ENCODE measurements at regions not wholly inside any gene's neighbourhood (a gene's known extent, or its start where the extent isn't known, plus 50 kb on each side); places are given as distances from the start of the nearest gene placed in this dataset.

DNA sequence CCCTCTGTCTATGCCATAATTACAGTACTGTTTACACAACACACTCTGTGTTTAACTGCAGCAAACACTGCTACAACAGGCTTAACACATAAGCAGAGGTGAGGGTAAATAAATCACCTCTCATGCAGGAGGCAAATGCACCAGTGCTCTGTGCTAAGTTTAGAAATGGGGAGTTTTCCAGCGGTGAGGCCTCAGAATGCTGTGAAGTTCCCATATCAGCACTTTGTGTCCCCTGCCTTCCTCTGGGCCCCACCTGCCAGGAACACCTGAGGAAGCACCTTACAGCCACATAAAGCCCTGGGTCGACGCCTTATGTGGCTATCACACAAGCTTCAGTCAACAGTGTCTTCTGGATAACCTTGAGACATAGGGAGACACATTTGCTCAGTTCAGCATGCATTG lies 304.5 kb downstream of the HAPSTR1 start:
- Mint-ChIP-seq H3K4me3 (no peak overlapping the region), H3K9me3 (peaks cover 0 to 10% (median 5%) of the 10 kb centered on the region in 3 donors), H3K27me3 (peaks cover 2% of the 10 kb centered on the region), H3K4me1 (no peaks in the 10 kb centered on the region), H3K36me3 (no peaks in the 10 kb centered on the region), H3K27ac (no peak overlapping the region)

DNA sequence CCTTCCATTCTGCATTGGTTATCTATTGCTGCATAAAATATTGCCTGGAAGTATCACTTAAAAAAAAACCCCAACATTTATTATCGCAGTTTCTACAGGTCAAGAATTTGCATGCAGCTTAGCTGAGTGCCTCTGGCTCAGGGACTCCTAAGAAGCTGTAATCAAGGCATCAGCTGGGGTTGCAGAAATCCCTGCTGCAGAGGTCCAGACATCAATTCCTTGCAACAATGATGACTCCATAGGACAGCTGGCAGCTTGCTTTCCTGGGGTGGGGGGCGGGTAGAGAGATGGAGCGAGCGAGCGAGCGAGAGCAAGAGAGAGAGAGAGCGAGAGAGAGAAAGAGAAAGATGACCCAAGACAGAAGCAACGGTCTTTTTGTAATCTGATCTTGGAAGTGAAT lies 308.1 kb downstream of the HAPSTR1 start:
- peaks cover 0 to 6% (median 5%) of the 10 kb centered on the region in 3 donors for H3K9me3 Mint-ChIP-seq
- H3K4me1 Mint-ChIP-seq: no peaks in the 10 kb centered on the region
- no peak overlapping the region for H3K4me3 Mint-ChIP-seq
- H3K27ac Mint-ChIP-seq: no peak overlapping the region
- no peaks in the 10 kb centered on the region for H3K36me3 Mint-ChIP-seq
- H3K27me3 Mint-ChIP-seq: peaks cover 4% of the 10 kb centered on the region

DNA sequence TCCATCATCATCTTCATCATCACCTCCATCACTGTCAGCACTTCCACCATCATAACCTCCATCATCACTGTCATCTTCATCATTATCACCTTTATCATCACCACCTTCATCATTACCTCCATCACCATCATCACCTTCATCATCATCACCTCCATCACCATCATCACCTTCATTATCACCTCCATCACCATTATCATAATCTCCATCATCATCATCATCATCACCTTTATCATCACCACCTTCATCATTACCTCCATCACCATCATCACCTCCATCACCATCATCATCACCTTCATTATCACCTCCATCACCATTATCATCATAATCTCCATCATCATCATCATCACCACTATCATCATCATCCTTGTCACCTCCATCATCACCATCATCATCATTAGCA lies 309.7 kb downstream of the HAPSTR1 start:
- H3K4me1 Mint-ChIP-seq: no peaks in the 10 kb centered on the region
- H3K27me3 Mint-ChIP-seq: peaks cover 2% of the 10 kb centered on the region
- no peak overlapping the region for H3K27ac Mint-ChIP-seq
- H3K9me3 Mint-ChIP-seq: peaks cover 0 to 5% (median 5%) of the 10 kb centered on the region in 3 donors
- no peak overlapping the region for H3K4me3 Mint-ChIP-seq
- H3K36me3 Mint-ChIP-seq: no peaks in the 10 kb centered on the region

DNA sequence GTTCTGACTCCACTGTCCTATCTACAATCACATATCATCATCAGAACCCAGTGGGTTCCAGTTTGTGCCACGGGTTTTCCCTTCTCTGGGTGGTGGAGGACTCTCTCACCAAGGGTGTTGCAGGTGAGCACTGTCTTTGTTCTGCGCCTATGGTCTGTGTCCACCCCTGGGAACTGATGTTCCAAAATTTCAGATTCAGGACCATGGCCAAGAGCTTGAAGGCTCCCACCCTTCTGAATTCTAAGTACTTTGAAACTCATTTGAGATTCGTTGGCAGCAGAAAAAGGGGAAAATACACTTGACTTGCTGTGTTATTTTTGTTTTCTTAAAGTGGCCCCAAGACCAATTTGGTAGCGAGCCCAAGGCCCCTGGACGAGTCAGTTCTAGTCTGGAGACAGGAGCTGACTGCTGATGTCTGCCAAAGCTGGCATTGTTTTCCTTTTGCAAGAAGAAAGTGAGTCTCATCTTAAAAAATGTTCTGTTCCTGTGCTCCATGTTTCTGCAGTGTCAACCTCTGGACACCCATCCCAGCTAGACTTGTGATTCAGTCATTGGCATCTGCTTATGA lies 310.9 kb downstream of the HAPSTR1 start:
- Mint-ChIP-seq H3K9me3 (no peaks in the 10 kb centered on the region), H3K4me3 (no peak overlapping the region), H3K27me3 (peaks cover 2% of the 10 kb centered on the region), H3K36me3 (no peaks in the 10 kb centered on the region), H3K4me1 (no peaks in the 10 kb centered on the region), H3K27ac (no peak overlapping the region)

DNA sequence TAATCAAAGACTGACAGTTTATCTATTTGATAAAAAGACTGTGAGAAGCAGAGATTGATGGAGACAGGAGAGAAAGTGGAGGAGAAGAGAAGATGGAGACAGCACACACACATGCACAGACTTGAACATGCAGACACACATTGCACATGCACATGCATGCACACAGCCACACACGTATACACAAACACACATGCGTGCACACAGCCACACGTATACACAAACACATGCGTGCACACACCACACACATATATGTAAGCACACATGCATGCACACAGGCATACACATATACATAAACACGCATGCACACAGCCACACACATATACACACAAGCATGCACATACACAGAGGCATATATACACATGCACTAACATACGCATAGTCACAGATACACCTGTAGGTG lies 313.4 kb downstream of the HAPSTR1 start:
- Mint-ChIP-seq H3K4me3 (peak overlapping the region in 1 of 4 donors; percentile 21), H3K27ac (no peak overlapping the region)

DNA sequence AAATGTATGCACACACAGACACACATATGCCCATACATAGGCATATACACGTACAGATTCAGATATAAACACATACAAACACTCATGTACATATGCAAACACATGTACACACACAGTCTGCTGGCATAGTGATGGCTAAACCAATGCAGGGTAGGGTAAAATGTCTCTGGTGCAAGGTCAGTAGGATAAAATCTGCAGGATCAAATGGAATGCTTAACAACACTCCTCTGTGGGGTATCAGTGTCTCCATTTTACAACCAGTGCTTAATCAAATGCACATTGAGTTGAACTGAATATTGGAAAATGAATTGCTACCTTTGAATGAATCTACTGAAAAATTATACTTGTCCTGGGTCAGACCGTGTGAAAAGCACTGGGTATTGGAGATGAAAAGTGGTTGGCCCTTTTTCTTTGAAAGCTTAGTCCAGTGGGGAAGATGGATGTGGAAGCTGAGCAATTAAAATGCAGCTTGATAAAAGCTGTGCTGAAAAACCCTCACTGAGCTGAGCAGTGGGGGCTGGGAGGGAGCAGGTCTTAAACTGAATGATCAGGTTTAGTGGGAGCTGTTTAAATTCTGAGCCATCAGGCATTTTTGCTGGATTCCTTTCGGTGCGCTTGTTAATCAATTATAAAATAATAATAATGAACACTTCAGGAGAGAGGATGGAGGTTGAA lies 314.7 kb downstream of the HAPSTR1 start:
- Mint-ChIP-seq H3K27ac (no peak overlapping the region), H3K9me3 (no peaks in the 10 kb centered on the region), H3K36me3 (no peaks in the 10 kb centered on the region), H3K27me3 (peaks cover 2% of the 10 kb centered on the region), H3K4me3 (no peak overlapping the region), H3K4me1 (no peaks in the 10 kb centered on the region)

More for the DNA sequence above, 313.4 kb downstream of the HAPSTR1 start:
- Mint-ChIP-seq H3K27me3 (peaks cover 2% of the 10 kb centered on the region), H3K36me3 (no peaks in the 10 kb centered on the region), H3K9me3 (no peaks in the 10 kb centered on the region), H3K4me1 (no peaks in the 10 kb centered on the region)

DNA sequence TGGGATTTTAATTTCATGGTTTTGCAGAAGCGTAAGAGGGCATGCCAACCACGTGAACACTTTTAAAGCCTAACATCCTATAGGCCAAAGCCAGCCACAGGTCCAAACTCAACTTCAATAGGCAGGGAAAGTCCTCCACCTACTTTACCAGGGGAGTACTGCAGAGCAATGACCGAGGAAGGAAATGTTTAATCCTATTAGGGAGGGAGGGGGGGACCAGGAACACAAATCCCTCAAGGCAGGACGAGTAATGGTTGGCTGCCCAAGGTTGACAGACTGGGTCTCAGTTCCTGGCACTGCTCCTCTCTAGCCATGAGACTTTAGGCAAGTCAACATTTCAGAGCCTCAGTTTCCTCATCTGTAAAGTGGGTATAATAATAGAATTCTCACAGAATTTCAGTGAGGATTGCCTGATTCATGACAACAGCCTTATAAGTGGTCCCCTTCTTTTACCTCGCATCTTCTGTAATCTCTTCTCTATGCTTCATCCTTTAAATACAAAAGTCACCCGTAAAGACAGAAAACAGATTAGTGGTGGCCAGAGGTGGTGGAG lies 315.8 kb downstream of the HAPSTR1 start:
- no peak overlapping the region for H3K4me3 Mint-ChIP-seq
- H3K4me1 Mint-ChIP-seq: no peaks in the 10 kb centered on the region
- no peaks in the 10 kb centered on the region for H3K9me3 Mint-ChIP-seq
- peaks cover 2% of the 10 kb centered on the region for H3K27me3 Mint-ChIP-seq
- no peak overlapping the region for H3K27ac Mint-ChIP-seq
- no peaks in the 10 kb centered on the region for H3K36me3 Mint-ChIP-seq

DNA sequence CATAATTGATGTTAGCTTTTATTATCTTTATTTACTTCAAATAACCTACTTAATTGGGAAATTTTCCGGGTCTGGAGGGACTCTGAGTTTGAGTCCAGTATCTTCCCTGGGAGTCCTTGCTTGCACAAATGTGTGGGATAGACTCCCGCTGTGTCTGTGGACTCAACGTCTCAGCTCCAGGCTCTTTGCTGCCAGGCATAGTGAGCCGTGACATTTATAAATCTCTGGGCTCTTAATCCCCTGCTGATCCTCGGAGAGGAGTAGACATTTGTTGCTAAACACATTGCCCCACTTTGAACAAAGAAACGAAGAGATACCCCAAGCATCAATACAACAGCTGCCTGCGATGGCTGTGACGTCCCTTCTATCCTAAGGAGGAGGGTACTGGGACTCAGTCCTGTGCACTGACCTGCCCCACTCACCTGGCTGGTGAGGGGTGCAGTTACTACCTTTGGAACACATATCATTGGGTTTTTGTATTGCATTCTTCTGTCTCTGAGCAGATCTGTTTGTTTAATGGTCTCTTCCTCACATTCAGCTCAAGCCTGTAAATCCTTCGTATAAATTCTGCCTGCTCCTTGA lies 316.9 kb downstream of the HAPSTR1 start:
- Mint-ChIP-seq H3K27me3 (peaks cover 2% of the 10 kb centered on the region), H3K4me3 (no peak overlapping the region), H3K27ac (no peak overlapping the region), H3K4me1 (no peaks in the 10 kb centered on the region), H3K9me3 (no peaks in the 10 kb centered on the region), H3K36me3 (no peaks in the 10 kb centered on the region)

DNA sequence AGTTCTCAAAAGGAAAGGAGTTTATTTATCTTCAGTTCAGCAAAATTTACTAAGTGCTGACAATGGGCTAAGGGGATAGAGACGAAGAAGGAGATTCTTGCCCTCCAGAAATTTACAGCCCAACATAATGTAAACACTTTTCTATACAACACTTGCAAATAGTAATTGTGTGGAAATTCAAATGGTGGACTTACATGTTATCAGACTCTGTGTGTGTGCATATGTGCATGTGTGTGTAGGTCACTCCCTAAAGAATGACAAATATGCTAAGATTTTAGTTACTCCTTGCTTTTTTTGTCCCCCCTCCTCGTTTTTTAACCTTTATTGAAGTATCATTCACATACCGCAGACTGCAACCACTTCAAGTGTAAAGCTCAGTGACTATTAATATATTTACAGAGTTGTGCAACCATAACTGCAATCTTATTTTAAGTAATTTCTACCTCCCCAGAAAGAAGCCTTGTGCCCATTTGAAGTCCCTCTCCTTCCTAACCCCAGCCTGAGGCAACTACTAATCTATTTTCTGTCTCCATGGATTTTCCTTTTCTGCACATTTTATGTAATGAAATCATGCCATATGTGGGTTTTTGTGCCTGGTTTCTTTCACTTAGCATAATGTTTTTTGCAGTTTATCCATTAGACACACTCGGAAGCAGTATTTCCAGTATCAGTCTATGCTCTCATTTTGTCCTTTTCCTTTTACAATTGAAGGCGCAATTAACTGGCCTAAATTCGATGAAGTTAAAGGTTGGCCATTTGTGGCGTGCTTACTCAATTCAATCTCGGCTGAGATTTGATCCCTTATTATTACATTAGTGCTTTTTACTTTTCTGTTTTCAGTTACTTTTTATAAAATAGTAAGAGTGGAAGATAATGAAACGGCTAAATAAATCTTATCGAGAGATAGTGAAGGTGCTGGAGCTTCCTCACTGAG lies 318.4 kb downstream of the HAPSTR1 start:
- no peak overlapping the region for H3K27ac Mint-ChIP-seq
- H3K4me3 Mint-ChIP-seq: no peak overlapping the region
- no peaks in the 10 kb centered on the region for H3K4me1 Mint-ChIP-seq
- no peaks in the 10 kb centered on the region for H3K36me3 Mint-ChIP-seq
- H3K9me3 Mint-ChIP-seq: no peaks in the 10 kb centered on the region
- no peaks in the 10 kb centered on the region for H3K27me3 Mint-ChIP-seq

DNA sequence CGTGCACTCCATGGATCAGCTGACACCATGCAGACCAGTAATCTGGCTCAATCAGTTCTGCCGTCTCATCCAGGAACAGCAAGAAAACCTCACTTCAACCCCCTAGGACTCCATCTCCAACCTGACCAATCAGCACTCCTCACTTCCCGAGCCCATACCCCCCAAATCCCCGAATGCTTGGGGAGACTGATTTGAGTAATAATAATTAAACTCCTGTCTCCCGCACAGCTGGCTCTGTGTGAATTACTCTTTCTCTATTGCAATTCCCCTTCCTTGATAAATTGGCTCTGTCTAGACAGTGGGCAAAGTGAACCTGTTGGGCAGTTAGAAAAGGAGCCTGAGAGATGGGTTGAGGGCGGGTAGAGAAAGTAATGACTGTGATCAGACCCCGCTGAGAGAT lies 320.0 kb downstream of the HAPSTR1 start:
- Mint-ChIP-seq H3K4me3 (no peak overlapping the region), H3K27me3 (no peaks in the 10 kb centered on the region), H3K9me3 (peaks cover 2 to 4% (median 2%) of the 10 kb centered on the region in 3 donors), H3K36me3 (no peaks in the 10 kb centered on the region), H3K27ac (no peak overlapping the region), H3K4me1 (no peaks in the 10 kb centered on the region)

DNA sequence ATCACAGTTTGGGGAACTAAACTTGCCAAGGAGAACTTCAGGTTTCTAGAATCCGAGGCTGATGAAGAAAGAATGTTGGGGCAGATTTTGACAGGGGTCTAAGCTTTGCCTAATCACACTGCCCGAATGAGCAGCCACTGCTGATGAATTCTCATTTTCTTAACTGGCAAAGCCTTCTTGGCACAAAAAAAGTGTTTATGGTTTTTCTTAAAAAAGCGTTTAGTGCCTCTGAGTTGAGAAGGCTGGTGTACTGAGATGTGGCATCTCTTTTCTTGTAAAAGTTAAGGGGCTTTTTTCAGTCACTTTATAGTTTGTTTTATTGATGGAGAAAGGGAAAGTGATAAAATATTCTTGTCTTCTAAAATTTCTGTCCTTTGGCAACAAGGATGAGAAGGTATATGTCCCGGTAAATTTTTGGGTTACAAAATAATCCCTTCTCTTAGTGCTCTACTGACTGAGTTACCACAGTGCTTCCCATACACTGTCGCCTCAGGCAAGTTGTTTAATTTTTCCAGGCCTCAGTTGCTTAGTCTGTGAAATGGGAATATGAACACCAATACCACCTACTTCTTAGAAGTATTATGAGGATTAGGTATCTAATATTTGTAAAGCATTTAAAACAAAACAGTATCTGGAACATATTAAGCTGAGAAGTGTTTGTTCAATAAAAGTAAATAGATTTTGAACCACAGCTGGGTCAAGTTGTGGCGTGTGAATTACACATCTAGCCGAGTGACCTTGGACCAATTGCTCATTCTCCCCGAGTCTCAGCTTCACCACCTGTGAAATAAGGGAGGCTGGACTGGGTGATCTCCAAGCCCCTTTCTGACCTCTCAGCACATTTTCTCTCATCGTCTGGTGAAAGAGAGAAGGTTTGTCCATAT lies 320.8 kb downstream of the HAPSTR1 start:
- Mint-ChIP-seq H3K4me1 (no peaks in the 10 kb centered on the region), H3K27ac (no peak overlapping the region), H3K27me3 (no peaks in the 10 kb centered on the region), H3K4me3 (no peak overlapping the region), H3K9me3 (peaks cover 4 to 5% (median 4%) of the 10 kb centered on the region in 3 donors), H3K36me3 (no peaks in the 10 kb centered on the region)

DNA sequence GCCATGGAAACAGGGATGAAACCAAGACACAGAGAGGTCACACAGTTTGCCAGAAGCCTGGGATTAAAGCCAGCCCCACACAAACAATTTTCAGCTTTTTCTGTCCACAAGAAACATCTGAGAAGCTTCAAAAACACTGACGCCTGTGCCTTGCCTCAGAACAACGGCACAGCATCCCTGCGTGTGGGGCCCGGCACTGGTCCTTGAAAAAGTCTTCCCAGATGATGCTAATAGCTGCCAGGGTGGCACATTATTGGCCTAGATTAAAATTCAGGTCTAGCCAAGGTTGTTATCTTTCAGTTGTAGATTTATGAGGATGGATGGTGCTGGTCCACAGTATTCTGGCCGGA lies 321.4 kb downstream of the HAPSTR1 start:
- Mint-ChIP-seq H3K27me3 (no peaks in the 10 kb centered on the region), H3K36me3 (no peaks in the 10 kb centered on the region), H3K27ac (no peak overlapping the region)

DNA sequence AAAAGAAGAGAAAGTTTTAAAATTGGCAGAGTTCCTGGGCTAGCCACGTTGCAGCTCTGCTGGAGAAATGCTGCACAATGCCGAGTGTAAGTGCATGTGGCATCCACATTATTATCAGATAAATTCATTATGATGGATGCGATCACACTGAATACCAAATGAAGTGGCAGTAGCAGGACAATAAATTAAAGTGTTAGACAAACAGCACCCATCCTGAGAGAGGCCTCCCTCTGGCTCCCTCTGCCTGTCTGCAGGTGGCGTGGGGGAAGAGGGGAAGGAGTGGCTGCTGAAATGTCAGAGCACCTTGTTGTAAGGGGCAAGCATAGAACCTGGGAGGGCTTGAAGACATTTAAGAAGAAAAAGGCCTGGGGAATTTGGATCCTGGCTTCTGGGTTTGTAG lies 324.1 kb downstream of the HAPSTR1 start:
- H3K36me3 Mint-ChIP-seq: no peaks in the 10 kb centered on the region
- peaks cover 7 to 9% (median 8%) of the 10 kb centered on the region in 3 donors for H3K9me3 Mint-ChIP-seq
- no peak overlapping the region for H3K27ac Mint-ChIP-seq
- H3K27me3 Mint-ChIP-seq: no peaks in the 10 kb centered on the region
- H3K4me1 Mint-ChIP-seq: no peaks in the 10 kb centered on the region
- no peak overlapping the region for H3K4me3 Mint-ChIP-seq

More for the DNA sequence above, 321.4 kb downstream of the HAPSTR1 start:
- Mint-ChIP-seq H3K4me1 (no peaks in the 10 kb centered on the region), H3K9me3 (peaks cover 4 to 6% (median 5%) of the 10 kb centered on the region in 3 donors), H3K4me3 (no peak overlapping the region)

DNA sequence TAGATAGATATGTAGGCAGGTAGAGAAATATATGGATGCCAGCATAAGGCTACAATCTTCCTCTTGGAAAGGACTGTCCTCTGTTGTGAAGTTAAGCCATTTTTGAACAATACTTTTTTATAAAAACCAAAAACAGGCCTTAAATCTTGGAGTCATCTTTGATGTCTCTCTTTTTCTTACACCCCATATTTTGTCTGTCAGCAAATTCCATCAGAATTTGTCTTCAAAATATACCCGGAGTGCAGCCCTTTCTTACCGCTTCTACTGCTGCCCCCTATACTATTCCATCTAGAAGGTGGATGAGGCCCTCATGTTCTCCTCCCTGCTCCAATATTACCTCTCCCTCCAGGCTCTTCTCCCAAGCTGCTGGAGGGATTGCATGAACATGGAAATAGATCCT lies 326.5 kb downstream of the HAPSTR1 start:
- H3K4me3 Mint-ChIP-seq: no peak overlapping the region
- H3K9me3 Mint-ChIP-seq: peaks cover 7 to 9% (median 8%) of the 10 kb centered on the region in 3 donors
- H3K27ac Mint-ChIP-seq: no peak overlapping the region
- no peaks in the 10 kb centered on the region for H3K27me3 Mint-ChIP-seq
- no peaks in the 10 kb centered on the region for H3K4me1 Mint-ChIP-seq
- H3K36me3 Mint-ChIP-seq: no peaks in the 10 kb centered on the region
